SU-DHL-6 (cell line): ENCODE measurements at regions not wholly inside any gene's neighbourhood (a gene's known extent, or its start where the extent isn't known, plus 50 kb on each side); places are given as distances from the start of the nearest gene placed in this dataset.

Experiments
- H2AFZ ChIP-seq: fragments of 200-600 bp; sonication (generic); 2 replicates; pipeline ENCODE4 v1.6.1; 2014; ENCODE audit warnings: low read depth, mild to moderate bottlenecking, moderate library complexity, mixed read lengths, antibody characterized with exemption, low read length; ENCODE audit not compliant: severe bottlenecking
- H3F3A ChIP-seq: fragments of 200-600 bp; shearing (Covaris generic); 2 replicates; pipeline ENCODE4 v1.6.0; 2016; ENCODE audit warnings: antibody characterized with exemption, mild to moderate bottlenecking; ENCODE audit not compliant: insufficient read depth
- H3K27ac ChIP-seq: fragments of 200-600 bp; sonication (generic); 2 replicates; pipeline ENCODE4 v1.5.1; 2016; ENCODE audit warnings: low read depth, mild to moderate bottlenecking, low read length, moderate library complexity, mixed read lengths
- H3K27me3 ChIP-seq: fragments of 200-600 bp; sonication (generic), shearing (Covaris generic); 2 replicates; pipeline ENCODE4 v1.6.0; 2014; ENCODE audit warnings: mild to moderate bottlenecking, low read length
- H3K36me3 ChIP-seq: fragments of 200-600 bp; sonication (generic); 2 replicates; pipeline ENCODE4 v1.6.1; 2014; ENCODE audit warnings: mild to moderate bottlenecking, low read length, mixed read lengths
- H3K4me2 ChIP-seq: fragments of 300-600, 200-600 bp; shearing (Covaris generic), sonication (generic); 2 replicates; pipeline ENCODE4 v1.6.0; 2014; ENCODE audit warnings: low read length, low read depth, mild to moderate bottlenecking; ENCODE audit not compliant: poor library complexity, severe bottlenecking
- H3K4me3 ChIP-seq: fragments of 200-600 bp; sonication (generic); 2 replicates; pipeline ENCODE4 v1.5.1; 2014; ENCODE audit warnings: antibody characterized with exemption, low read length, mild to moderate bottlenecking, mixed read lengths; ENCODE audit not compliant: insufficient read depth, poor library complexity, severe bottlenecking
- H3K79me2 ChIP-seq: fragments of 200-600 bp; sonication (generic); 2 replicates; pipeline ENCODE4 v1.6.1; 2014; ENCODE audit warnings: mild to moderate bottlenecking, low read length, moderate library complexity; ENCODE audit not compliant: insufficient read depth
- H3K9ac ChIP-seq: fragments of 200-600 bp; sonication (generic); 2 replicates; pipeline ENCODE4 v1.7.0; 2014; ENCODE audit warnings: mild to moderate bottlenecking, low read length
- H3K9me2 ChIP-seq: fragments of 200-600 bp; sonication (generic); replicated peaks from 2 replicates; pipeline ENCODE4 v1.6.1; 2014; ENCODE audit warnings: low read length; ENCODE audit not compliant: insufficient read depth
- H3K9me3 ChIP-seq: fragments of 200-600 bp; sonication (generic); 2 replicates; pipeline ENCODE4 v1.6.1; 2014; ENCODE audit warnings: low read length, mixed read lengths; ENCODE audit not compliant: insufficient read depth
- H4K20me1 ChIP-seq: fragments of 200-600 bp; sonication (generic); 2 replicates; pipeline ENCODE4 v1.6.1; 2014; ENCODE audit warnings: low read depth, mild to moderate bottlenecking, antibody characterized with exemption, low read length, moderate library complexity, mixed read lengths
- CTCF ChIP-seq: fragments of 200-600 bp; sonication (generic); IDR thresholded peaks from one replicate; pipeline ENCODE4 v1.5.1; 2017; ENCODE audit warnings: antibody characterized with exemption, mild to moderate bottlenecking, low read length, moderate library complexity; ENCODE audit not compliant: insufficient read depth, poor library complexity, severe bottlenecking
- EZH2phosphoT487 ChIP-seq: fragments of 200-600 bp; sonication (generic), shearing (Covaris generic); conservative IDR thresholded peaks from 2 replicates; pipeline ENCODE4 v1.6.1; 2018; ENCODE audit warnings: mild to moderate bottlenecking, antibody characterized with exemption, low read length, moderate library complexity, mixed read lengths

DNA sequence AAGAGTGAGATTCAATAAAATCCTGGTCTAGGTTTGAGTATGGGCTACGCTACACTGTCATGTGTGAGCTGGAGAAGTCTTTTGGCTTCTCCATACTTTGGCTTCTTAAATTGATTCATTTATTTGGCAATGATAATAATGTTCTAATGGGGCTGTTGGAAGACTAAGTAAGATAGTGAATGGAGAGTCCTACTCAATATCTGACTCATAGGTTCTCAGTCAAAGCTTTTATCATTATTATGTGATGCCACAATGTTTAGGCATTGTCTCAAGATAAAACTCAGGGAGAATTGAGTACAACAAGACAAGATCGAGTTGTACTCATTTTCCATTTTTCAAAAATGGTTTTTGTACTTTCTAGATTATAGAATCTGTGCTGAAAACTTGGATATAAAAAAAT lies 92.5 kb upstream of the VEGFC start:
- no peak overlapping the region for H3K4me2 ChIP-seq
- H3K4me3 ChIP-seq, result no peak overlapping the region
- H4K20me1 ChIP-seq, result no peaks in the 10 kb centered on the region
- no peak overlapping the region for H3K27ac ChIP-seq
- H3K27me3 ChIP-seq, result no peaks in the 10 kb centered on the region
- H3K79me2 ChIP-seq, result no peaks in the 10 kb centered on the region
- no peaks in the 10 kb centered on the region for H3K9me3 ChIP-seq
- H3K9ac ChIP-seq, result no peak overlapping the region
- H2AFZ ChIP-seq, result no peak overlapping the region
- H3K9me2 ChIP-seq, result no peaks in the 10 kb centered on the region
- TF ChIP-seq EZH2phosphoT487 (no peak), CTCF (no peak)
- no peaks in the 10 kb centered on the region for H3F3A ChIP-seq
- H3K36me3 ChIP-seq, result no peaks in the 10 kb centered on the region

GRCh38 chr4:176886135-176886534 lies 93.4 kb upstream of the VEGFC start:
- H3K27ac ChIP-seq, result no peak overlapping the region
- H3K9me2 ChIP-seq, result no peaks in the 10 kb centered on the region
- H3K4me2 ChIP-seq, result no peak overlapping the region
- no peak for TF ChIP-seq EZH2phosphoT487
- no peaks in the 10 kb centered on the region for H3K79me2 ChIP-seq
- no peak overlapping the region for H3K4me3 ChIP-seq
- no peak overlapping the region for H2AFZ ChIP-seq
- no peaks in the 10 kb centered on the region for H3K27me3 ChIP-seq
- no peaks in the 10 kb centered on the region for H3F3A ChIP-seq
- no peaks in the 10 kb centered on the region for H3K36me3 ChIP-seq
- H3K9me3 ChIP-seq, result no peaks in the 10 kb centered on the region
- H3K9ac ChIP-seq, result no peak overlapping the region
- H4K20me1 ChIP-seq, result no peaks in the 10 kb centered on the region

DNA sequence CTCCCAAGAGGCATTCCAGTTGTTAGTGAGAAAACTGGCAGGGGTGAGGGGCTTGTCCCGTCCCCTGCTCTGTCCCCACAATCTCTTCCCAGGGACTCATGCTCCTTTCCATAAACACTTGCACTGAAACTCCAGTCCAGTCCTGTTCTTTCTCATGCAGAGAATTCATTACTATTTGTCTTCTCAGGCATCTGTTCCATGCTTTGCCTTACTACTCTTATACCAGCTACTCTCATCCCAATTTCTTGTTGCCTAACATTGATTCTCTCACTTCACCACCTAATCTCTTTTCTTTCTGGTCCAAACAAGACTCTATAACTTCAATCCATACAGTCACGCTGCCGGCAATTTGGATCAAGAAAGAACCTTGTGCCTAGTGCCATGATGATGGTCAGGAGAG lies 97.1 kb upstream of the VEGFC start:
- H3K9ac ChIP-seq, result no peak overlapping the region

DNA sequence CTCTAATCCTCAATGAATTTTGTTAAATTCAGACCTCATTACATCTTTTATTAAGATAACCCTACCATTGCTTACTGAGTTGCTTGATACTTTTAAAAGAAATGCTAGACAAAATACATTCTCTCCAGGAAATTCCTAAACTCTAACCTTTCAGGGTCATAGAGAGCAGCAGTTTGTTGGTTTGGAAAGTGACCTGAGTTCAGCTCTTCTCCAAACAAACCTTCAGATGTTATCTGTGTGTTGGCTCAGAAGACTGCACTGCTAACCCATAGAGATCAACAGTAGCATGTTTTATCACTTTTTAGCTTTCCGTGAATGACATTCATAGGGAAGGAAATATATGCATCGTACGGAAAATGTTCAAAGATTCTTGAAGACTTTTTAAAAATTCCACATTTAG lies 101.8 kb upstream of the VEGFC start:
- H3K9ac ChIP-seq, result no peak overlapping the region
- no peaks in the 10 kb centered on the region for H4K20me1 ChIP-seq
- no peaks in the 10 kb centered on the region for H3K27me3 ChIP-seq
- H3F3A ChIP-seq, result no peaks in the 10 kb centered on the region
- no peak overlapping the region for H3K27ac ChIP-seq
- H3K79me2 ChIP-seq, result no peaks in the 10 kb centered on the region
- TF ChIP-seq EZH2phosphoT487, result no peak
- TF ChIP-seq CTCF, result no peak
- no peaks in the 10 kb centered on the region for H3K36me3 ChIP-seq
- H3K4me2 ChIP-seq, result no peak overlapping the region
- no peak overlapping the region for H2AFZ ChIP-seq
- H3K4me3 ChIP-seq, result no peak overlapping the region
- no peaks in the 10 kb centered on the region for H3K9me2 ChIP-seq
- H3K9me3 ChIP-seq, result no peaks in the 10 kb centered on the region

More for the DNA sequence above, 97.1 kb upstream of the VEGFC start:
- Histone ChIP-seq H3K79me2 (no peaks in the 10 kb centered on the region), H3K4me2 (no peak overlapping the region), H3F3A (no peaks in the 10 kb centered on the region), H3K4me3 (no peak overlapping the region), H3K9me3 (no peaks in the 10 kb centered on the region), H3K9me2 (no peaks in the 10 kb centered on the region), H3K27ac (no peak overlapping the region), H3K27me3 (no peaks in the 10 kb centered on the region), H3K36me3 (no peaks in the 10 kb centered on the region), H2AFZ (no peak overlapping the region), H4K20me1 (no peaks in the 10 kb centered on the region)
- TF ChIP-seq CTCF (no peak), EZH2phosphoT487 (no peak)
